HEK293T (cell line): ENCODE measurements at regions not wholly inside any gene's neighbourhood (a gene's known extent, or its start where the extent isn't known, plus 50 kb on each side); places are given as distances from the start of the nearest gene placed in this dataset.

ENCODE experiments used
- CTCF ChIA-PET: fragments of 350-600 bp; formaldehyde crosslinking; extraction: SDS; loops from one replicate; lab custom pipeline; 2021; ENCODE audit warnings: antibody characterized with exemption, inconsistent platforms; lab: Yijun Ruan, JAX
- POLR2A ChIA-PET: fragments of 350-600 bp; formaldehyde crosslinking; extraction: SDS; loops from one replicate; lab custom pipeline; 2020; ENCODE audit warnings: antibody characterized with exemption, inconsistent platforms; lab: Yijun Ruan, JAX
- DNase-seq: peaks from one replicate; pipeline ENCODE4 v3.0.0; 2012; ENCODE audit warnings: mixed read lengths; ENCODE audit errors: extremely low spot score
- ARNT ChIP-seq: fragments of 450-650 bp; IDR thresholded peaks from 2 replicates; pipeline ENCODE4 v1.6.1; 2017; ENCODE audit warnings: mild to moderate bottlenecking
- BHLHE40 ChIP-seq: fragments of 450-650 bp; IDR thresholded peaks from 2 replicates; pipeline ENCODE4 v1.6.1; 2016; ENCODE audit warnings: mild to moderate bottlenecking, moderate library complexity, borderline replicate concordance
- CTBP1 ChIP-seq: fragments of 450-650 bp; IDR thresholded peaks from 2 replicates; pipeline ENCODE4 v1.6.1; 2016; ENCODE audit warnings: borderline replicate concordance
- ELF4 ChIP-seq: fragments of 450-650 bp; IDR thresholded peaks from 2 replicates; pipeline ENCODE4 v1.6.1; 2017; ENCODE audit warnings: antibody characterized with exemption
- FOXA1 ChIP-seq: fragments of 450-650 bp; IDR thresholded peaks from 2 replicates; pipeline ENCODE4 v1.6.1; 2016; ENCODE audit warnings: mild to moderate bottlenecking
- FOXK2 ChIP-seq: fragments of 450-650 bp; IDR thresholded peaks from 2 replicates; pipeline ENCODE4 v1.6.1; 2016; ENCODE audit warnings: mild to moderate bottlenecking
- FOXM1 ChIP-seq: fragments of 450-650 bp; IDR thresholded peaks from 2 replicates; pipeline ENCODE4 v1.6.1; 2017; ENCODE audit warnings: mild to moderate bottlenecking, borderline replicate concordance
- HDGF ChIP-seq: fragments of 450-650 bp; IDR thresholded peaks from 2 replicates; pipeline ENCODE4 v1.6.1; 2017; ENCODE audit warnings: antibody characterized with exemption, borderline replicate concordance
- L3MBTL2 ChIP-seq: fragments of 450-650 bp; conservative IDR thresholded peaks from 2 replicates; pipeline ENCODE4 v1.6.1; 2016; ENCODE audit warnings: mild to moderate bottlenecking
- LEF1 ChIP-seq: fragments of 450-650 bp; IDR thresholded peaks from 2 replicates; pipeline ENCODE4 v1.6.1; 2017; ENCODE audit warnings: mild to moderate bottlenecking, borderline replicate concordance
- NFRKB ChIP-seq: fragments of 450-650 bp; IDR thresholded peaks from 2 replicates; pipeline ENCODE4 v1.6.1; 2016; ENCODE audit warnings: mild to moderate bottlenecking, moderate library complexity
- PKNOX1 ChIP-seq: fragments of 450-650 bp; IDR thresholded peaks from 2 replicates; pipeline ENCODE4 v1.6.1; 2016
- SP1 ChIP-seq: fragments of 450-650 bp; IDR thresholded peaks from 2 replicates; pipeline ENCODE4 v1.6.1; 2017
- SUZ12 ChIP-seq: fragments of 450-650 bp; IDR thresholded peaks from 2 replicates; pipeline ENCODE4 v1.6.1; 2016; ENCODE audit warnings: mild to moderate bottlenecking
- TARDBP ChIP-seq: fragments of 450-650 bp; IDR thresholded peaks from 2 replicates; pipeline ENCODE4 v1.6.1; 2016
- ZNF384 ChIP-seq: fragments of 450-650 bp; IDR thresholded peaks from 2 replicates; pipeline ENCODE4 v1.6.1; 2016

GRCh38 chr10:21265622-21266021 lies 259.9 kb downstream of the SKIDA1 start:
- ChIA-PET POLR2A (no interaction called here), CTCF (no interaction called here)
- no peak for TF ChIP-seq FOXK2
- TF ChIP-seq FOXM1: no peak
- DNase-seq: no peak

- ChIA-PET CTCF (no interaction called here), POLR2A (no interaction called here)
- TF ChIP-seq PKNOX1 (no peak), ZNF384 (no peak; the same call in 1 of the 2 replicates), FOXA1 (no peak), SP1 (no peak), L3MBTL2 (no peak), NFRKB (no peak), ELF4 (no peak), CTBP1 (no peak), FOXK2 (no peak), HDGF (no peak), BHLHE40 (no peak), ARNT (no peak), TARDBP (no peak), FOXM1 (no peak), LEF1 (no peak), SUZ12 (no peak)
- DNase-seq: no peak
Measured at GRCh38 chr10:21264271-21264670, 261.2 kb downstream of the SKIDA1 start.

GRCh38 chr10:21263839-21264238 lies 261.6 kb downstream of the SKIDA1 start:
- POLR2A ChIA-PET: no interaction called here
- CTCF ChIA-PET: no interaction called here
- TF ChIP-seq FOXA1: no peak
- TF ChIP-seq HDGF: no peak
- no peak for TF ChIP-seq SP1
- DNase-seq: no peak

- DNase-seq: no peak
- TF ChIP-seq ELF4: no peak
- no peak for TF ChIP-seq ARNT
- TF ChIP-seq PKNOX1: no peak
- TF ChIP-seq TARDBP: no peak
- no peak for TF ChIP-seq BHLHE40
- TF ChIP-seq HDGF: no peak
- no peak for TF ChIP-seq LEF1
- no peak for TF ChIP-seq SUZ12
- TF ChIP-seq FOXM1: no peak
- no peak for TF ChIP-seq FOXA1
- no peak for TF ChIP-seq SP1
- TF ChIP-seq L3MBTL2: no peak
- TF ChIP-seq FOXK2: no peak
- TF ChIP-seq ZNF384: no peak
- TF ChIP-seq CTBP1: no peak
- ChIA-PET CTCF (no interaction called here), POLR2A (no interaction called here)
Measured at GRCh38 chr10:21263263-21263803, 262.1 kb downstream of the SKIDA1 start.

GRCh38 chr10:21261842-21262294 lies 263.6 kb downstream of the SKIDA1 start:
- no peak for DNase-seq
- CTCF ChIA-PET: no interaction called here
- POLR2A ChIA-PET: no interaction called here
- TF ChIP-seq LEF1 (no peak), ELF4 (no peak), NFRKB (no peak)

GRCh38 chr10:21260506-21261149 lies 264.9 kb downstream of the SKIDA1 start:
- TF ChIP-seq NFRKB: no peak
- no peak for TF ChIP-seq SP1
- TF ChIP-seq PKNOX1: no peak
- TF ChIP-seq SUZ12: no peak
- no peak for TF ChIP-seq HDGF
- no peak for TF ChIP-seq CTBP1
- no peak for TF ChIP-seq BHLHE40
- TF ChIP-seq ELF4: no peak
- no peak for TF ChIP-seq FOXM1
- TF ChIP-seq L3MBTL2: no peak
- TF ChIP-seq ARNT: no peak
- TF ChIP-seq TARDBP: no peak
- TF ChIP-seq FOXK2: no peak
- TF ChIP-seq LEF1: no peak
- no peak for TF ChIP-seq ZNF384
- no peak for TF ChIP-seq FOXA1
- DNase-seq: no peak
- ChIA-PET POLR2A (no interaction called here), CTCF (no interaction called here)
